Spleen (tissue), 11 donors: ENCODE measurements at regions not wholly inside any gene's neighbourhood (a gene's known extent, or its start where the extent isn't known, plus 50 kb on each side); places are given as distances from the start of the nearest gene placed in this dataset.

Source experiments
- DNase-seq: peaks from one replicate; pipeline ENCODE4 v3.0.0-alpha.2; 2020
- H3K27ac ChIP-seq, 8 donors: fragments of 200-600 bp; sonication (generic) in 7 of 8; 1 replicate in 4 of 8; 2 replicates in 4 of 8; pipeline versions ENCODE4 v1.5.0 to v1.8.0; 2016 to 2021; ENCODE audit warnings: inconsistent platforms in 4 of 8, mild to moderate bottlenecking in 4 of 8, moderate library complexity in 1 of 8
- H3K27me3 ChIP-seq, 7 donors: fragments of 200-600 bp; sonication (generic) in 6 of 7; replicated peaks in 1 of 7; 1 replicate in 4 of 7; 2 replicates in 3 of 7; pipeline versions ENCODE4 v1.5.0 to v1.8.0; 2016 to 2021; ENCODE audit warnings: inconsistent platforms in 3 of 7, mild to moderate bottlenecking in 1 of 7
- H3K36me3 ChIP-seq, 6 donors: fragments of 200-600 bp; sonication (generic) in 5 of 6; 1 replicate in 4 of 6; 2 replicates in 2 of 6; pipeline versions ENCODE4 v1.5.0 to v1.8.0; 2016 to 2021; ENCODE audit warnings: inconsistent platforms in 2 of 6
- H3K4me1 ChIP-seq, 6 donors: fragments of 200-600 bp; sonication (generic) in 5 of 6; 1 replicate in 3 of 6; 2 replicates in 3 of 6; pipeline versions ENCODE4 v1.5.0 to v1.8.0; 2016 to 2021; ENCODE audit warnings: inconsistent platforms in 3 of 6
- H3K4me3 ChIP-seq, 8 donors: fragments of 200-600 bp; sonication (generic) in 7 of 8; 1 replicate in 4 of 8; 2 replicates in 4 of 8; pipeline versions ENCODE4 v1.5.0 to v1.8.0; 2016 to 2021; ENCODE audit warnings: inconsistent platforms in 4 of 8, mild to moderate bottlenecking in 4 of 8, moderate library complexity in 2 of 8
- H3K9me3 ChIP-seq, 8 donors: fragments of 200-600 bp; sonication (generic) in 7 of 8; 1 replicate in 4 of 8; 2 replicates in 4 of 8; pipeline versions ENCODE4 v1.5.0 to v1.8.0; 2016 to 2021; ENCODE audit warnings: inconsistent platforms in 4 of 8
- CTCF ChIP-seq, 11 experiments: fragments of 200-600 bp in 7 of 11; fragments of 450-650 bp in 4 of 11; sonication (generic) in 4 of 11; IDR thresholded peaks in 8 of 11; conservative IDR thresholded peaks in 3 of 11; 1 replicate in 7 of 11; 2 replicates in 4 of 11; pipeline versions ENCODE4 v1.4.0 to v1.8.0; 2016 to 2021; ENCODE audit warnings: antibody characterized with exemption in 11 of 11, inconsistent platforms in 4 of 11, mild to moderate bottlenecking in 1 of 11
- POLR2A ChIP-seq, 3 donors: fragments of 450-650 bp; IDR thresholded peaks; one replicate each; pipeline ENCODE4 v1.5.1; 2017; ENCODE audit warnings: antibody characterized with exemption in 3 of 3, mild to moderate bottlenecking in 1 of 3
- POLR2AphosphoS5 ChIP-seq, 3 donors: sonication (generic); formaldehyde crosslinking; IDR thresholded peaks; one replicate each; pipeline ENCODE4 v1.5.1; 2017; ENCODE audit warnings: antibody characterized with exemption in 3 of 3
- WGBS, 5 donors: extraction: QIAGEN DNeasy Blood & Tissue Kit in 3 of 5; methylation state at CpG; one replicate each; pipeline versions ENCODE4 v1.1.5 to v1.1.7; 2013 to 2018; 5-methylcytosine and 5-hydroxymethylcytosine counted together
- intact Hi-C: fragments of 100-400 bp; cut with DNase I; formaldehyde crosslinking; loops from one replicate; pipeline ENCODE4 v1.15.0; 2023; ENCODE audit warnings: low total_unique reads
- donor health status: healthy with polysubstance abuse.
- donor health status: DM: no; HTN: no; CAD: no; lungs with moderate emphysema.
- donor health status: DM: no; HTN: no; CAD: no.
- donor health status: Bipolar disorder and iron deficiency.
- donor health status: healthy.
- donor health status: DM: no; HTN: no; CAD: no.
- donor health status: DM: yes; HTN: yes; CAD: no.

GRCh38 chr4:166400270-166400894 lies 527.3 kb downstream of the TLL1 start:
- intact Hi-C loops = no loop called here
- no peak overlapping the region for H3K4me3 ChIP-seq
- peaks cover 0 to 2% (median 0%) of the 10 kb centered on the region in 8 donors for H3K9me3 ChIP-seq
- H3K27me3 ChIP-seq = no peaks in the 10 kb centered on the region
- TF ChIP-seq POLR2AphosphoS5 (IDR thresholded peaks at IDR 0.05) (no peak), POLR2A (IDR thresholded peaks at IDR 0.05) (no peak), CTCF (IDR thresholded peaks at IDR 0.05 in 8 of 11, conservative IDR thresholded peaks at IDR 0.05 in 3 of 11) (no peak)
- no peaks in the 10 kb centered on the region for H3K36me3 ChIP-seq
- DNase-seq = no peak
- no peak overlapping the region for H3K27ac ChIP-seq
- no peaks in the 10 kb centered on the region for H3K4me1 ChIP-seq
- WGBS, 5 donors = 73 to 82% (median 74%) methylated on average over 5 of the region's 5 CpGs

DNA sequence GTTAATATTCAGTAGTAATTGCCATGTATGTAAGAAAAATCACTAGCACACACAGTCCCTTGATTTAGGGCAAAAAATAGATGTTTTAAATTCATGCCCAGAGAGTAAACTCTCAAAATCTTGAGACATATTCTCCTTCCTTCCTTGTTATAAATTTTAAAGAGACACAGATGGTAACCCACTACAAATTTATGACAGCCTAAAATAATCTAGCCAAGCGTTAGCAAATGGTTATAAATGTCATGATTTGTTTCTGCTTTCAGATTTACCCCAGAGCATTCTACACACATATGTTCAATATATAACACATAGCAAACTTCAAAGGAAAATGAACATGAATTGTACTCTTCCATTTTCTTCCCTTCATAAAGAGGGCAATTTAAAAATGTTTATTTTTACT lies 540.3 kb downstream of the TLL1 start:
- intact Hi-C loops = no loop called here
- TF ChIP-seq POLR2AphosphoS5 (IDR thresholded peaks at IDR 0.05) = no peak
- no peak for TF ChIP-seq POLR2A (IDR thresholded peaks at IDR 0.05)
- no peak for TF ChIP-seq CTCF (IDR thresholded peaks at IDR 0.05 in 8 of 11, conservative IDR thresholded peaks at IDR 0.05 in 3 of 11)
- Histone ChIP-seq H3K4me1 (no peaks in the 10 kb centered on the region), H3K9me3 (peaks cover 0 to 18% (median 1%) of the 10 kb centered on the region in 8 donors), H3K27ac (no peak overlapping the region), H3K27me3 (no peaks in the 10 kb centered on the region), H3K36me3 (no peaks in the 10 kb centered on the region), H3K4me3 (no peak overlapping the region)
- DNase-seq = no peak
- 9 to 22% (median 18%) methylated on average over 1 of the region's 1 CpG for WGBS, 5 donors

DNA sequence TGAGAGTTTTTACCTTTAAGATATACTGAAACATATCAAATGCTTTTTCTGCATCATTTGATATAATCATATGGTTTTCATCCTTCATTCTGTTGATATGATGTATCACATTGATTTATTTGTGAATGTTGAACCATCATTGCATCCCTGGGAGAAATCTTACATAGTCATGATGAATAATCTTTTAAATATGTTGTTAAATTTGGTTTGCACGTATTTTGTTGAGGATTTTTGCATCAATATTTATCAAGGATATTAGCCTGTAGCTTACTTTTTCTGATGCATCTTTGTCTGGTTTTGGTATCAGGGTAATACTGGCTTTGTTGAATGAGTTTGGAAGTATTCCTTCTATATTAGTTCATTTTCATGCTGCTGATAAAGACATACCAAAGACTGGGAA lies 541.4 kb downstream of the TLL1 start:
- 59 to 77% (median 63%) methylated on average over 1 of the region's 1 CpG for WGBS, 5 donors
- no peaks in the 10 kb centered on the region for H3K36me3 ChIP-seq

DNA sequence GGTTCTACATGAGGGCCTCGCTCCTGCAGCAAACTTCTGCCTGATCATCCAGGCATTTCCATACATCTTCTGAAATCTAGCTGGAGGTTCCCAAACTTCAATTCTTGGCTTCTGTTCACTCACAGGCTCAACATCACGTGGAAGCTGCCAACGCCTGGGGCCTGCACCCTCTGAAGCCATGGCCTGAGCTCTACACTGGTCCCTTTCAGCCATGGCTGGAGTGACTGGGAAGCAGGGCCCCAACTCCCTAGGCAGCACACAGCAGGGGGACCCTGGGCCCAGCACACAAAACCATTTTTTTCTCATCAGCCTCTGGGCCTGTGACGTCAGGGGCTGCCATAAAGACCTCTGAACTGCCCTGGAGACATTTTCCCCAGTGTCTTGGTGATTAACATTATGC lies 542.7 kb downstream of the TLL1 start:
- Histone ChIP-seq H3K27me3 (no peaks in the 10 kb centered on the region), H3K4me1 (no peaks in the 10 kb centered on the region), H3K4me3 (no peak overlapping the region), H3K36me3 (no peaks in the 10 kb centered on the region), H3K9me3 (peaks cover 0 to 33% (median 9%) of the 10 kb centered on the region in 8 donors), H3K27ac (no peak overlapping the region)
- no peak for DNase-seq
- 65 to 81% (median 77%) methylated on average over 4 of the region's 4 CpGs for WGBS, 5 donors
- intact Hi-C loops = no loop called here
- TF ChIP-seq CTCF (IDR thresholded peaks at IDR 0.05 in 8 of 11, conservative IDR thresholded peaks at IDR 0.05 in 3 of 11) = no peak
- no peak for TF ChIP-seq POLR2AphosphoS5 (IDR thresholded peaks at IDR 0.05)
- no peak for TF ChIP-seq POLR2A (IDR thresholded peaks at IDR 0.05)

More for the DNA sequence above, 541.4 kb downstream of the TLL1 start:
- intact Hi-C loops = no loop called here
- H3K27me3 ChIP-seq = no peaks in the 10 kb centered on the region
- H3K27ac ChIP-seq = no peak overlapping the region
- no peak overlapping the region for H3K4me3 ChIP-seq
- DNase-seq = no peak
- H3K9me3 ChIP-seq = peaks cover 0 to 20% (median 2%) of the 10 kb centered on the region in 8 donors
- H3K4me1 ChIP-seq = no peaks in the 10 kb centered on the region
- TF ChIP-seq POLR2AphosphoS5 (IDR thresholded peaks at IDR 0.05) = no peak
- TF ChIP-seq POLR2A (IDR thresholded peaks at IDR 0.05) = no peak
- TF ChIP-seq CTCF (IDR thresholded peaks at IDR 0.05 in 8 of 11, conservative IDR thresholded peaks at IDR 0.05 in 3 of 11) = no peak
